Dedifferentiated amniotic fluid mesenchymal stem cell (primary cell): ENCODE measurements at regions not wholly inside any gene's neighbourhood (a gene's known extent, or its start where the extent isn't known, plus 50 kb on each side); places are given as distances from the start of the nearest gene placed in this dataset.

ENCODE experiments used
- DNase-seq: peaks from one replicate; pipeline ENCODE4 v3.0.0-alpha.2; 2016; ENCODE audit errors: extremely low spot score

GRCh38 chr14:101105045-101105444, 201.5 kb upstream of the RTL1 start:
- DNase-seq, result no peak

GRCh38 chr14:101108579-101109346, 205.2 kb upstream of the RTL1 start:
- no peak for DNase-seq

GRCh38 chr14:101109347-101109638, 205.8 kb upstream of the RTL1 start:
- no peak for DNase-seq

- DNase-seq, result no peak
These were observed 206.6 kb upstream of the RTL1 start for GRCh38 chr14:101109981-101110728.

- DNase-seq, result no peak
These were observed 207.5 kb upstream of the RTL1 start for GRCh38 chr14:101110729-101111619.

GRCh38 chr14:101111620-101112290, 208.2 kb upstream of the RTL1 start:
- DNase-seq, result no peak

GRCh38 chr14:101112351-101113107, 209.0 kb upstream of the RTL1 start:
- DNase-seq, result no peak

- no peak for DNase-seq
These were observed 209.6 kb upstream of the RTL1 start for GRCh38 chr14:101113108-101113612.

GRCh38 chr14:101113835-101114725, 210.6 kb upstream of the RTL1 start:
- DNase-seq, result no peak

- DNase-seq, result no peak
These were observed 211.4 kb upstream of the RTL1 start for GRCh38 chr14:101114726-101115515.

- DNase-seq, result no peak
These were observed 212.1 kb upstream of the RTL1 start for GRCh38 chr14:101115652-101116051.

- no peak for DNase-seq
These were observed 212.5 kb upstream of the RTL1 start for GRCh38 chr14:101116065-101116464.

GRCh38 chr14:101116486-101117130, 213.1 kb upstream of the RTL1 start:
- no peak for DNase-seq

GRCh38 chr14:101117543-101117942, 214.0 kb upstream of the RTL1 start:
- DNase-seq, result no peak

- DNase-seq, result no peak
These were observed 214.7 kb upstream of the RTL1 start for GRCh38 chr14:101118233-101118632.

GRCh38 chr14:101118746-101119591, 215.4 kb upstream of the RTL1 start:
- DNase-seq, result no peak

- no peak for DNase-seq
These were observed 216.5 kb upstream of the RTL1 start for GRCh38 chr14:101119830-101120571.
